Brain pericyte (primary cell): ENCODE measurements at regions not wholly inside any gene's neighbourhood (a gene's known extent, or its start where the extent isn't known, plus 50 kb on each side); places are given as distances from the start of the nearest gene placed in this dataset.

Experiments used
- DNase-seq: peaks from one replicate; pipeline ENCODE4 v3.0.0-alpha.2; 2012; ENCODE audit warnings: low read depth, low spot score

- no peak for DNase-seq
Measured at GRCh38 chr6:25222006-25222678, 57.0 kb upstream of the CARMIL1 start.

GRCh38 chr6:25223490-25223991 lies 55.6 kb upstream of the CARMIL1 start:
- DNase-seq, result no peak

GRCh38 chr6:25224242-25224641 lies 54.9 kb upstream of the CARMIL1 start:
- no peak for DNase-seq

DNA sequence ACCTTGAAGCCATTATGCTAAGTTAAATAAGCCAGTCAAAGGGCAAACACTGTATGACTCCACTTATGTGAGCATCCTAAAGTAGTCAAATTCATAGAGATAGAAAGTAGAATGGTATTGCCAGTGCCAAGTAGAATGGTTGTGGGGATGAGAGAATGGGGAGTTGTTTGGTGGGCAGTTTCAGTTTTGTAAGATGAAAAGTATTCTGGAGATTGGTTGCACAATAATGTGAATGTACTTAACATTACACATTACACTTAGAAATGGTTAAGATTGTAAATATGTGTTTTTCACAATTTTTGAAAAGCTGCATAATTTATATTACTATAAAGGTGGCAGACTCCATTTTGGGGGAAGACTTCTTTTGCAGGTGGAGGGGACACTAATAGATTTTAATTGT lies 51.3 kb upstream of the CARMIL1 start:
- no peak for DNase-seq
